AG09309 (cell line): ENCODE measurements at regions not wholly inside any gene's neighbourhood (a gene's known extent, or its start where the extent isn't known, plus 50 kb on each side); places are given as distances from the start of the nearest gene placed in this dataset.

ENCODE experiments used
- DNase-seq: peaks from one replicate; pipeline ENCODE4 v3.0.0-alpha.2; 2010; ENCODE audit warnings: low read depth
- H3K4me3 ChIP-seq: 2 replicates; pipeline ENCODE4 v1.5.1; 2011; ENCODE audit warnings: mild to moderate bottlenecking, low read depth, low read length, moderate library complexity; ENCODE audit not compliant: control insufficient read depth
- CTCF ChIP-seq: IDR thresholded peaks from 2 replicates; pipeline ENCODE4 v1.5.1; 2011; ENCODE audit warnings: mild to moderate bottlenecking, low read depth, low read length, inconsistent platforms; ENCODE audit not compliant: insufficient read depth, control insufficient read depth; ENCODE audit errors: missing control alignments

DNA sequence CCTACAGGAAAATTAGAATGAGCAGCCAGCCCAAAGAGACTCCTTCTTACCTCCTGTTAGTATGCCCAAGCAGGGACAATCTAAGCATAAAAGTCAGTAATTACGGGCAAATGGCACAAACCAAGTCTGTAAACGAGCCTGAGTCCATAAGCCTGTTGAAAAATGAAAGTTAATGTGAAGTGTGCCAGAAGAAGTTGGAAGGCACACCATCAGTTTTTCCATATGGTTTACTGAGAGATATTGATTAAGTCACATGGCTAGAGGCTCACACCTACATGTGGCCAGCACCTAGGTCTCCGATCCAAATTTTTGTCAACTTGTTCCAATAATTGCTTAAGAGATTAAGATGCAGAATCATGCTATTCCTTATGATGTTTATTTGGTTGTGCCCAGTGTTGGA, 242.4 kb upstream of the CSF3R start:
- no peak for DNase-seq
- H3K4me3 ChIP-seq = no peak overlapping the region
- TF ChIP-seq CTCF = no peak

DNA sequence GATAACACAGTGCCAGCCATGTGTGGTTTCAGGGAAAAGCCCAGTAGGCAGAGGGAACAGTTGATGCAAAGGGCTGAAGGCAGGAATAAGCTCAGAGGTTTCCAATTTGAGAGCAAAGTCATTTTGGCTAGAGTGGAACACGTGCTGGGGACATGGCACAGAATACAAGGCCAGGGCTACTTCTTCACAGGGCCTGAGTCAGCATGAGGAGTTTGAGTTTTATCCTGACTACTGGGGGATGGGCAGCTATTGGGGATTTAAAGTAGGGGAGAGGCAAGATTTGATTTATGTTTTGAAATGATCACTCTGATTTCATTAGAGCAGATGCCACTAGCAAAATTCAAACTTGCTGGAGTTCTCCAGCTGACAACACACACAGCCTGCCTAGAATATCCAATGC, 241.1 kb upstream of the CSF3R start:
- no peak for DNase-seq
- no peak overlapping the region for H3K4me3 ChIP-seq
- TF ChIP-seq CTCF = no peak

DNA sequence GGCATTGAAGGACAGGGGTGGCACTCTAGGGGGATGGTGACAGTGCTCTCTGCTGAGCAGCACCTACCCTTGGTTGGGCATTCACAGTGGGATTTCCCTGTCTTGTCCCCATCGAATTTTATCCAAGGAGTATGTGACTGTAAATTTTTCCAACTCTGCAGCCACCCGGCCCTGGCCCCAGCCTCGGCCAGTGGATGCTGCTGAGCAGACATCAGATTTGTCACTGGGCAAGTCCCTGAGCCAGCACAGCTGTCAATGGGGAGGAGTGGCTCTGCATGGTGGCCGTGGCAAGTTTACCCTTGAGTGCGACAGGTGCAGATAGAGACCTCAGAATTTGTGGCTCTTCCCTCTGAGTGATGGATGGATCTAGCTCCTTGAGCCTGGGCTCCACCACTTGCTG, 240.2 kb upstream of the CSF3R start:
- H3K4me3 ChIP-seq = no peak overlapping the region
- no peak for TF ChIP-seq CTCF
- no peak for DNase-seq

- DNase-seq = no peak
- H3K4me3 ChIP-seq = no peak overlapping the region
- no peak for TF ChIP-seq CTCF
These were observed 238.5 kb upstream of the CSF3R start for GRCh38 chr1:36721261-36721660.

DNA sequence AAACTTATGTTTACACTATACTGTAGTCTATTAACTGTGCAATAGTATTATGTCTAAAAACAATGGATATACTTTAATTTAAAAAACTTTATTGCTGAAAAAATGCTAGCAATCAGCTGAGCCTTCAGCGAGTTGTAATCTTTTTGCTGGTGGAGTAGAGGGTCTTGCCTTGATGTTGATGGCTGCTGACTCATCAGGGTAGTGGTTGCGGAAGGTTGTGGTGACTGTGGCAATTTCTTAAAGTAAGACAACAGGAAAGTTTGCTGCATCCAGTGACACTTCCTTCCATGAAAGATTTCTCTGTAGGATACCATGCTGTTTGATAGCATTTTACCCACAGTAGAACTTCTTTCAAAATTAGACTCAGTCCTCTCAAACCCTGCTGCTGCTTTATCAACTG, 234.7 kb upstream of the CSF3R start:
- H3K4me3 ChIP-seq = no peak overlapping the region
- DNase-seq = no peak

DNA sequence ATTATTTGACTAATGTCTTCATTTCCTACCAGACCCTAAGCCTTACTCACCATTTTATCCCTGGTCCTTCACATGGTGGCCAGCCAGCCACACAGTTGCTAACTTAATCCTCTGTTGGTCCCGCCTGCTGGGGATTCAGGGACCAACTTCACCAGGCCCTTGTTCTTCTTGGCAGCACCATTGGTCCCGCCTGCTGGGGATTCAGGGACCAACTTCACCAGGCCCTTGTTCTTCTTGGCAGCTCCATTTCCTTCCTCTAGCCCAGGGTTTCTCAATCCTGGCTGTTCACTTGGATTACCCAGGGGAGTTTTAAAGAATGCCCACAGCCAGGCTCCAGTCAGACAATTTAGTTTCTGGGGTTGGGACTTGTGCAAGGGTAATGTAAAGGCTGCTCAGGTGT, 233.1 kb upstream of the CSF3R start:
- H3K4me3 ChIP-seq = no peak overlapping the region
- no peak for DNase-seq
- no peak for TF ChIP-seq CTCF

More for the DNA sequence above, 234.7 kb upstream of the CSF3R start:
- no peak for TF ChIP-seq CTCF

- H3K4me3 ChIP-seq = no peak overlapping the region
- TF ChIP-seq CTCF = no peak
- no peak for DNase-seq
These were observed 231.6 kb upstream of the CSF3R start for GRCh38 chr1:36714301-36714700.
